GM19023 (cell line): ENCODE measurements at regions not wholly inside any gene's neighbourhood (a gene's known extent, or its start where the extent isn't known, plus 50 kb on each side); places are given as distances from the start of the nearest gene placed in this dataset.

Experiments used
- ATAC-seq: cut with Tn5 transposase; IDR thresholded peaks from one replicate; pipeline ENCODE4 v1.9.1; 2021; ENCODE audit warnings: mild to moderate bottlenecking, moderate library complexity; ENCODE audit not compliant: unreplicated experiment

GRCh38 chr3:157751386-157751785 lies 248.2 kb upstream of the VEPH1 start:
- ATAC-seq = no peak

DNA sequence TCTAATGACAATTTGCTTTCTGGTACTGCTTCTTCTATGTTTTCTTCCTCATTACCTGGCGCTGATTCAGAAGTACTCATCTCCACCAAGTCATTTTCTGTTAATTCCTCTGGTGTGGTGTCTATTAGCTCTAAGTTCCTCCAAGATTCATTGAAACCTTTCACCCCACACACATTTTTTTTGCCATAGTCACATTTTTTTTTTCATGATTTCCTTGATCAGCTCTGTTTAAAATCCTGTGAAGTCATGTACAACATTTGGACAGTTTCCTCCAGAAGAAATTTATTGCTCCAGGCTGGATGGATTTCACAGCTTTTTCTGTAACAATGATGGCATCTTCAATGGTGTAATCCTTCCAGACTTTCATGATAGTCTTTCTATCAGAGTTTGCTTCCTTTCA lies 243.2 kb upstream of the VEPH1 start:
- ATAC-seq = no peak

DNA sequence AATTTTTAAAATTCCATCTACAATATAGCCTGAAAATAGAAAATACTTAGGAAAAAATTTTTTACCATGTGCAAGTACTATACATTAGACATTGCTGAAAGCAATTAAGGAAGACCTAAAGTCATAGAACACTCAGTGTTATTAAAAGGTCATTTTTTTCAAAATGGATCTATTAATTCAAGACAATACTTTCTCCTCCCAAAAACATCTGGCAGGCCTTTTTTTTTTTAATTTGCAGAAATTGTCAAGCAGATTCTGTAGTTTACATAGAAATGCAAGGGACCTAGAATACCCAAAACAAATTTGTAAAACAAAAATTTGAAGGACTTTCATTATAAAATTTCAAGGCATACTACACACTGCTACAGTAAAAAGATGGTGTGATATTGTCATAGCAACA lies 238.4 kb upstream of the VEPH1 start:
- no peak for ATAC-seq

GRCh38 chr3:157738441-157738840 lies 235.2 kb upstream of the VEPH1 start:
- no peak for ATAC-seq

GRCh38 chr3:157718800-157719199 lies 215.6 kb upstream of the VEPH1 start:
- ATAC-seq = no peak

- no peak for ATAC-seq
Observed at GRCh38 chr3:157713101-157713500, 209.9 kb upstream of the VEPH1 start.

DNA sequence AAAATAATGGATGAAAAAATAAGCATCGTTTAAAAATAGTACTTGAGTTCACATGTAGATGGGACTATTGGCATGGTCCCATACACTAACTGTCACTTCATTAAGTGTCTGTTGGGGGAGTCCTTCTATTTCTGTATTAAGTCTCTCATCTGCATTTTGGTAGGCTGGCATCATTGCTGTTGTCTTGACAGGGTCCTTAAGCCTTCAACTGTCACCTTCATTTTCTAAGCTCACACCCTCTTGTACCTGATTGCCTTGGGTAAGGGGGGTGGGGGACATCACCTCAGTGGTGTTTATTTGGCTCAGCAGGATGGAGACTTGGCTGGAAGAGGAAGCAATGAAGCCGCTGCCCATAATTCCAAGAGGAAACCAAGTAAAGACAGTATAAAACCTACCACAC lies 202.0 kb upstream of the VEPH1 start:
- no peak for ATAC-seq

- ATAC-seq = no peak
Observed at GRCh38 chr3:157700405-157700804, 197.2 kb upstream of the VEPH1 start.

- no peak for ATAC-seq
Observed at GRCh38 chr3:157695586-157695985, 192.4 kb upstream of the VEPH1 start.

DNA sequence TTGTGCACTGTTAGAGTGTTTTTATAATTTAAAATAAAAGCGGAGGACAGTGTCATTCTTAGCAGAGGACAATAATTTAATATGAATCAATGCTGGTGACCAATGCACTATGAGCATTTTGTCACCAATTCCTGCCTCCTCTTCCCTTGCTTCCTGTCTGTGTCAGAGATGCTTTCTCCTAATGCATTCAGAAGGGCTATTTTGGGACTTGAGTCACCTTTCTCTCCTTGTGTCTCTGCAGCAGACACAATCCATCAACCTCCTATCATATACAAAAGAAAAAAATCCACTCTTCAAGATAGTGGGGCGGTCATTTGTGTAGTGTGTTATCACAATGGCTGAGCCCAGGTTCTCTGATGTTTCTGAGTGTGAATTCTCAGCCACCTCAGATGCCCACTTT lies 191.9 kb upstream of the VEPH1 start:
- no peak for ATAC-seq

DNA sequence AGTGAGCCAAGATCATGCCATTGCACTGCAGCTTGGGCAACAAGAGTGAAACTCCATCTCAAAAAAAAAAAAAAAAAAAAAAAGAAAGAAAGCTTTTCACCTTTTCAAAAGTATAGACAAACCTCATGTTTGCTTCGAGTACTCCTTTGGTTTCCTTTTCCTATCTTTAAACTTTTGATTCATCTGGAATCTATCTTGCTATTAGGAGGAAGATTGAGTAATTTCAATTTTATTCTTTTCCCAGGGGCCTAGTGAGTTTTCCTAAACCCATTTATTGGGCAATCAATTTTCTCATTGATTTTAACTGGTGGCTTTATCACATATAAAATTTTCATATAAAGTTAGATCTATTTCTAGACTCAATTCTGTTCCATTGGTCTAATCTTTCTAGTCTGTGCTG lies 190.5 kb upstream of the VEPH1 start:
- ATAC-seq = no peak

DNA sequence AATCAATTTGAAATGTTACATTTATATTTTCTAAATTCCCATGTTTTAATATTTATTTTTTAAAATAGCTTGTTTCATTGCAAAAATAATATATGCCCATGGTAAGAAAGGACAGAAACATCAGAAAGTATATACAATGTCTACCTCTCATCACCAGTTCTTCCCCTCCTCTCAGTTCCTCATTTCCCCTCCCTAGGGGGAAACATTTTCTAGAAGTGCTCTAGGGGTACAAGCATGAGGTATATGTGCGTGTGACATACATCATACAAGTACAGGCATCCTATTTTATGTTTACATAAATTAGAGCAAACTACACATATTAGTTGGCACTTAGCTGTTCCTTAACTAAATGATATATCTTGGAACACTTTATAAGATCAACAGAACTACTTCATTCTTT lies 189.3 kb upstream of the VEPH1 start:
- no peak for ATAC-seq

DNA sequence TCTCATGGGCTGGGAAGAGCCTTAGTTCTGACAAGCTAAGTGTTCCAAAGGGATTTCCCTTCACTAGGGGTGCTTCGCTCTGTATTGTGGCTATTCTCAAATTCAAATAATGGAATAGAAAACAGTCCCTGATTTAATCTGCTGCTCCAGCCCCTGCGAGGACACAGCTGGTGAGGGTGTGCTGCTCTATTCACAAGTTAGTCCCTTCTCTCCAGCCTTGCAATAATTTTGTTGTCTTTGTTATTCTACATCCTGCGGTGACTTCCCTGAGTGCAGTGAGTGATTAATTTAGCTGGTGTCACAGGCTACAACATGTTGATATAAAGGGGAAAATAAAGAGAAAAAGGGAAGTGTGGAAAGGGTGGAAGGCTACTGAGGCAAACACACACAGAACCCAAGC lies 180.5 kb upstream of the VEPH1 start:
- ATAC-seq = no peak

GRCh38 chr3:157672061-157672460 lies 168.8 kb upstream of the VEPH1 start:
- no peak for ATAC-seq

GRCh38 chr3:157671656-157672055 lies 168.4 kb upstream of the VEPH1 start:
- ATAC-seq = no peak

DNA sequence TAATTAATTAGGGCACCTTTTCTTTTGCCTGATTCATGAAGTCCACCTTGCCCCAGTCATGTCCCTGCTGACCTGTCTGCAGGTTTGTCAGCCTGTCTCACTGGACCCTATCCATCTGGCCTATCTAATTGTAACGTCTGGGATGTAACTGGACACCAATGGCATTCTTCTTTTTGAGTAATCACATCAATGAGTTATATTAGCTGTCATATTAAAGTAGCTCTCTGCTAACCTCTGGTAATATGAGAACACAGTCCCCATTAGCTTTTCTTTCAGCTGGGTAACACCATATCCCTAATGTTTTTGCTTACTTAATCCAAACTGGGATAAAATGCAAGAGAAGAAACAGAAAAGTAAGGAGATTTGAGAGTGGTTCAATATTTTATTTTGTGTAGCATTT lies 166.2 kb upstream of the VEPH1 start:
- no peak for ATAC-seq

DNA sequence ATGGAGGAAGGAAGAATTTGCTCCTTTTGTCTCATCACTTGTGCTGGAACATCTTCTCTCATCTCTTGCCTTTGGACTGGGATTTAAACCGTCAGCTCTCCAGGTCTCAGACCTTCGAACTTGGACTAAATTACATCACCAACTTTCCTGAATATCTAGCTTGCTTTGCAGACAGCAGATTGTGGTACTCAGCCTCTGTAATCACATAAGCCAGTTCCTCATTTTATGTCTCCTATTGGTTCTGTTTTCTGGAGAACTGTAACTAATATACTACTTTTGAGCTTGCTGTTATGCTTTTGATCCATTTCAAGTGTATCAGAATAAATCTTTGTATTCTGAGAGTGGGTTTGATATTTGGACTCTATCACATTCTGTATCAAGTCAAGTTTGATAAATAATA lies 164.3 kb upstream of the VEPH1 start:
- ATAC-seq = no peak

- ATAC-seq = no peak
Observed at GRCh38 chr3:157662171-157662570, 159.0 kb upstream of the VEPH1 start.

DNA sequence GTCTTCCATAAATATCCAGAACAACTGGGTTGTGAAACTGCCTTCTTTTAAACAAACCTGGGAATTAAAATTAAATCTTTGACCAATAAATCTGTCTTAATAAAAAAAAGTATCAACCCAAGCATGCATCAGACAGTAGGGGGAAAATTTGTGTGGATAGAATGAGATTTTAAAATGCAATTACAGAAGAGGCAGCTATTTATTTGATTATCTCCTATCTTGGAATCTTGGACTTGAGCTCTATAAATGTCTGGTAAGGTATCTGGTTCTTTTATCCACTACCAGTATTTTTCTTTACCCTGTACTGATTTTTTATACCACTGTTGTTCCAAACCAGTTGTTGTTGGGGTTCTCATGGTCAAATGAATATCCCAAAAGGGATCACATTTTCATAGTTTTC lies 157.6 kb upstream of the VEPH1 start:
- no peak for ATAC-seq

- no peak for ATAC-seq
Observed at GRCh38 chr3:157652366-157652765, 149.2 kb upstream of the VEPH1 start.

DNA sequence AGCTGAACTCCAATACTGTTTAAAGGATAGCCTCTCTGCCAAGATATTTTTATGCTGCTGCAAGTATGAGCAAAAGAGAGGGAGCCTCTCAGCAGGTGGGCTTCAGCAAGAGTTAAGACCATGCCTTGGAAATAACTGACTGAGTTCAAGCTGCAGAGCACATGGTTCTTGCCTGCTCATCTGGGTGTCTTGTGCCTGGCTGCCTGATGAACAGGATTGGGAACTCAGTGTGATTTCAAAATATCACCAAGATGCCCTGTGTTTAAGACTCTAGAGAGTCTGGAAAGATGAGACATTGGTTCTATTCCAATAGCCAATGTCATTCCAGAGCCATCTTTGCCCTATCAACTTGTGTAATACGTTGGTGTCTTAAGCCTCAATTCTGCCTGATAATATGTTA lies 147.5 kb upstream of the VEPH1 start:
- no peak for ATAC-seq

GRCh38 chr3:157650172-157650571 lies 147.0 kb upstream of the VEPH1 start:
- ATAC-seq = no peak

DNA sequence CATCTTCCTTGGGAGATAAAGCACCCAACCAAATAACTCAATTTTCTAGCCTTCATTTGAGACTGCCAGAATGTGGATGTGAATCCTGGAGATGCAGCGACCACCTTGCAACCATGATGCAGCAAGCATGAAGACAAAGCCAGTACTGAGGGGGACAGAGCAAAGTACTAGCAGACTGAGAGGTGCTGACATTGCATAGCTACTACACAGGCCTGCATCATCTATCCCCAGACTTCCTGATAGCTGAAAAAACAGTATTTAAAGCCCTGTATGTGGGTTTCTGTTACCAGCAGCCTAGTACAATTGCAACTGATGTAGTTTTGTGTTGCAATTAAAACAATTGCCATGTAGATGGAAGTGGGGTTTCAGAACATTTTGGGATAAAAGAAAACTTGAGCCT lies 146.3 kb upstream of the VEPH1 start:
- ATAC-seq = no peak

GRCh38 chr3:157647820-157648219 lies 144.6 kb upstream of the VEPH1 start:
- ATAC-seq = no peak
